ENCODE measurements at regions not wholly inside any gene's neighbourhood (a gene's known extent, or its start where the extent isn't known, plus 50 kb on each side); places are given as distances from the start of the nearest gene placed in this dataset.
A peak's percentile ranks its signal among the peaks of the same experiment; 100 is the strongest.

DNA sequence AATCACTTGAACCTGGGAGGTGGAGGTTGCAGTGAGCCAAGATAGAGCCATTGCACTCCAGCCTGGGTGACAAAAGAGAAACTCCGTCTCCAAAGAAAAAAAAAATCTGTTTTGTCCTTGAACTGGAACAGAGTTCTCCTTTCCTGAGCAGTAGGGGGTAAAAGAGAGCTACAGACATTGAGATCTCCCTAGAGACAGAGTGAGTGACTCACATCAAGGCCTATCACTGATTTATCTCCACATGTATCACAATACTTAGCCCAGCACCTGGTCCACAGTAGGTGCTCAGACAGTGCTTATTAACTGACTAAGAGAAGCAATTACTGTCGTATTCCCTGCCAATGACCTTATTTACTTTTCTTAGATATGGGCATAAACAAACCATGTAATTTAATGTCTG, 354.1 kb upstream of the C1orf87 start:
- no peak for DNase-seq (ENCODE audit: low spot score in 2 of 2)
- H3K4me3 ChIP-seq, result no peak overlapping the region
- H3K27ac ChIP-seq, result peak overlapping the region; percentile 74 to 85
- TF ChIP-seq, protein P1, sequence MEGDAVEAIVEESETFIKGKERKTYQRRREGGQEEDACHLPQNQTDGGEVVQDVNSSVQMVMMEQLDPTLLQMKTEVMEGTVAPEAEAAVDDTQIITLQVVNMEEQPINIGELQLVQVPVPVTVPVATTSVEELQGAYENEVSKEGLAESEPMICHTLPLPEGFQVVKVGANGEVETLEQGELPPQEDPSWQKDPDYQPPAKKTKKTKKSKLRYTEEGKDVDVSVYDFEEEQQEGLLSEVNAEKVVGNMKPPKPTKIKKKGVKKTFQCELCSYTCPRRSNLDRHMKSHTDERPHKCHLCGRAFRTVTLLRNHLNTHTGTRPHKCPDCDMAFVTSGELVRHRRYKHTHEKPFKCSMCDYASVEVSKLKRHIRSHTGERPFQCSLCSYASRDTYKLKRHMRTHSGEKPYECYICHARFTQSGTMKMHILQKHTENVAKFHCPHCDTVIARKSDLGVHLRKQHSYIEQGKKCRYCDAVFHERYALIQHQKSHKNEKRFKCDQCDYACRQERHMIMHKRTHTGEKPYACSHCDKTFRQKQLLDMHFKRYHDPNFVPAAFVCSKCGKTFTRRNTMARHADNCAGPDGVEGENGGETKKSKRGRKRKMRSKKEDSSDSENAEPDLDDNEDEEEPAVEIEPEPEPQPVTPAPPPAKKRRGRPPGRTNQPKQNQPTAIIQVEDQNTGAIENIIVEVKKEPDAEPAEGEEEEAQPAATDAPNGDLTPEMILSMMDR (IDR thresholded peaks at IDR 0.05), result no peak
- TF ChIP-seq POLR2AphosphoS5 (IDR thresholded peaks at IDR 0.05) (no peak), POLR2A (IDR thresholded peaks at IDR 0.05) (no peak)
- H3K9me3 ChIP-seq, result no peaks in the 10 kb centered on the region
- no peaks in the 10 kb centered on the region for H3K27me3 ChIP-seq
- intact Hi-C loops (cut with DNase I; ENCODE audit: low total_unique reads), result no loop called here
- no peaks in the 10 kb centered on the region for H3K4me1 ChIP-seq
- H3K36me3 ChIP-seq, result no peaks in the 10 kb centered on the region

DNA sequence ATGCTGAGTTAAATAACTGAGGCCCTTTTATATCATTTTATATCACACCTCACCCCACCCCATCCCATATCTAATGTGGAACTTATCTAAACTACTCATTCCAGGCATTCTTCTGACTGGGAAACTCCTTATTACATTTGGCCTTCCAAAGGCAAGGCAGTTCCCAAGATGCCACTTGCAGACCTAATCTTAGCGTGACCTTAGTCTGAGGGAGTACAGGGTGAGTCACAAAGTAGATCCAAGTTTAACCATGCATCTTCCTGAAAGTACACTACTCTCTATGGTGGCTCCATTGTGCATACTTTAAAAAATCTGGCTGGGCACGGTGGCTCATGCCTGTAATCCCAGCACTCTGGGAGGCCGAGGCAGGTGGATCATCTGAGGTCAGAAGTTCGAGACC, 353.6 kb upstream of the C1orf87 start:
- H3K4me1 ChIP-seq, result no peaks in the 10 kb centered on the region
- DNase-seq (ENCODE audit: low spot score in 2 of 2), result no peak
- H3K27me3 ChIP-seq, result no peaks in the 10 kb centered on the region
- H3K27ac ChIP-seq, result peak overlapping the region; percentile 74 to 85
- intact Hi-C loops (cut with DNase I; ENCODE audit: low total_unique reads), result no loop called here
- no peaks in the 10 kb centered on the region for H3K36me3 ChIP-seq
- H3K9me3 ChIP-seq, result peaks cover 0 to under 1% of the 10 kb centered on the region in 2 donors
- TF ChIP-seq POLR2AphosphoS5 (IDR thresholded peaks at IDR 0.05) (no peak), POLR2A (IDR thresholded peaks at IDR 0.05) (no peak)
- TF ChIP-seq, protein P1 (IDR thresholded peaks at IDR 0.05), result no peak
- no peak overlapping the region for H3K4me3 ChIP-seq

DNA sequence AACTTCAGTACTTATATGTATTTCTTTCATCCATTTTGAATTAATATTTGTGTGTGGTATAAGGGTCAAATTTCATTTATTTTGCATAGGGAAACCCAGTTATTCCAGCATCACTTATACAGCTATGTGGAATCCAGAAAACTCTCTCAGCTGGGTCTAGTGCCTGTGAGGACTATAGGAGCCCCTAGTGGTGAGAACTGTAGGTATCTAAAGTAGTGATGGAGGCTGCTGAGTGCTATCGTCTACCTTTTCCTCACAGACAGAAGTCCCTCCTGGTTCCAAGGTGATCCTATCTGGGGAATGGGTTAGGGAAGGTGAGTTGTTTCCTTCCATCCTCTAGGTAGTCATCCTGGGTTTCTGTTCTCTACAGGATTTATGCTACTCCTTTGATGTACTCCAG, 352.0 kb upstream of the C1orf87 start:
- H3K9me3 ChIP-seq, result peaks cover 0 to 7% of the 10 kb centered on the region in 2 donors
- intact Hi-C loops (cut with DNase I; ENCODE audit: low total_unique reads), result no loop called here
- no peak overlapping the region for H3K4me3 ChIP-seq
- H3K27ac ChIP-seq, result no peak overlapping the region
- H3K4me1 ChIP-seq, result no peaks in the 10 kb centered on the region
- no peak for DNase-seq (ENCODE audit: low spot score in 2 of 2)
- no peaks in the 10 kb centered on the region for H3K27me3 ChIP-seq
- TF ChIP-seq, protein P1 (IDR thresholded peaks at IDR 0.05), result peak in 1 of 3 donors; percentile 9
- TF ChIP-seq POLR2AphosphoS5 (IDR thresholded peaks at IDR 0.05), result no peak
- no peaks in the 10 kb centered on the region for H3K36me3 ChIP-seq

DNA sequence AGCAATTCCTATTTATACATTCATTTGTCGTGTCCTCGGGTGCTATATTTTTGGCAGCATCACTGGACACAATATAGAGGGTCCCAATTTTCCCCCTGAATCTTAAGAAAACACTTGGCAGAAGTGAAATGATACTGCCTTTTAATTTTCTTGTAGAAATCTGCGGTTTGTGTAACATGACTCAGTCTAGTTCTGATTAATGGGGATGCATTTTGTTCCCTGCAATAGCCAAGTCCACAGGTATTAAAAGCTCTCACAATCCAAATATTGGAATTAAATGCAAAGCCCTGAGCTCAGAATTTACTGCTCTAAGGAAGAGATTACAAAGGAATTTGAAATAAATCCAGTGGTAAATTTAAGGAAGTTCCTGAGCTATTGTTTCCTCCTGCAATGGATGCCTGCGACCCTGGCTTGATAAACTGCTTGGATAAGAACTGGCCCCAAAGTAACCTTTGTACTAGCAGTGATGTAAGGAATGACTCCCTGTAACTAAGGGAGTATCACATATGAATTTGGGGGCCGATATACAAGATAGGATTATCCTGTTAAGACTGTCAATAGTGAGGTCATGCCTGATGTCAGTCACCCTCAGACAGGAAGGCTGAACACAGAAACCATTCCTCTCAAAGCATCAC, 349.7 kb upstream of the C1orf87 start:
- H3K27ac ChIP-seq, result no peak overlapping the region
- TF ChIP-seq POLR2A (IDR thresholded peaks at IDR 0.05), result no peak
- no peak for TF ChIP-seq POLR2AphosphoS5 (IDR thresholded peaks at IDR 0.05)
- TF ChIP-seq, protein P1 (IDR thresholded peaks at IDR 0.05), result no peak
- H3K9me3 ChIP-seq, result peaks cover 0 to 7% of the 10 kb centered on the region in 2 donors

DNA sequence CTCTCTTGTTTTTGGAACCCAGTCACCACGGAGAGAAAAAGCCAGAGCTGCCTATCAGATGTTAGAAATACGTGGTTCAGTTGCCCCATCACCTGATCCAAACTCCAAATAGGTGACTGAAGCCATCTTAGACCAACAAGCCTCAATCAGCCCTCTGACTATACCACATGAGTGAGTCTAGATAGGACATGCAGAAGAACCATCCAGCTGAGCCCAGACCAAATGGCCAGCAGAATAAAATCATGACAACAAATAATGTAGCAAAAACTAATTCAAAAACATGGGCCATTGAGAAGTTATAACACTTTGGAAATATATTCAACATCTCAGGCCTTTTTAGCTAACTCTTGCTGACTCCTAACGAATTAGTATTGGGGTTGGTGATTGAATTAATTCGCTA, 348.4 kb upstream of the C1orf87 start:
- intact Hi-C loops (cut with DNase I; ENCODE audit: low total_unique reads), result no loop called here
- Histone ChIP-seq H3K27me3 (no peaks in the 10 kb centered on the region), H3K9me3 (peaks cover 0 to 7% of the 10 kb centered on the region in 2 donors), H3K4me1 (no peaks in the 10 kb centered on the region), H3K36me3 (no peaks in the 10 kb centered on the region), H3K4me3 (no peak overlapping the region), H3K27ac (no peak overlapping the region)
- no peak for TF ChIP-seq POLR2A (IDR thresholded peaks at IDR 0.05)
- TF ChIP-seq, protein P1 (IDR thresholded peaks at IDR 0.05), result no peak
- no peak for TF ChIP-seq POLR2AphosphoS5 (IDR thresholded peaks at IDR 0.05)
- no peak for DNase-seq (ENCODE audit: low spot score in 2 of 2)

More for the DNA sequence above, 349.7 kb upstream of the C1orf87 start:
- H3K27me3 ChIP-seq, result no peaks in the 10 kb centered on the region
- H3K4me3 ChIP-seq, result no peak overlapping the region
- H3K36me3 ChIP-seq, result no peaks in the 10 kb centered on the region
- intact Hi-C loops (cut with DNase I; ENCODE audit: low total_unique reads), result no loop called here
- no peaks in the 10 kb centered on the region for H3K4me1 ChIP-seq
- DNase-seq (ENCODE audit: low spot score in 2 of 2), result no peak

All from breast epithelium (tissue), 4 donors.